AG04450 (cell line): ENCODE measurements at regions not wholly inside any gene's neighbourhood (a gene's known extent, or its start where the extent isn't known, plus 50 kb on each side); places are given as distances from the start of the nearest gene placed in this dataset.

Experiments
- CTCF ChIA-PET: fragments of 300-600, 350-600 bp; formaldehyde crosslinking; extraction: SDS; loops from one replicate; lab custom pipeline; 2022; ENCODE audit warnings: antibody characterized with exemption, inconsistent platforms; lab: Charles Lee
- POLR2A ChIA-PET: fragments of 350-600 bp; formaldehyde crosslinking; extraction: SDS; loops from one replicate; lab custom pipeline; 2021; ENCODE audit warnings: antibody characterized with exemption, inconsistent platforms; lab: Yijun Ruan, JAX
- DNase-seq: peaks from one replicate; pipeline ENCODE4 v3.0.0-alpha.2; 2011; ENCODE audit warnings: low read depth, low spot score
- H3K27ac ChIP-seq: one replicate; pipeline ENCODE4 v1.5.1; 2012; ENCODE audit warnings: low read depth, low read length, control low read depth
- H3K27me3 ChIP-seq: one replicate; pipeline ENCODE4 v1.6.0; 2012; ENCODE audit warnings: low read length; ENCODE audit not compliant: control insufficient read depth, insufficient read depth
- H3K4me3 ChIP-seq: 2 replicates; pipeline ENCODE4 v1.5.1; 2011; ENCODE audit warnings: mild to moderate bottlenecking, low read depth, low read length, control low read depth
- H3K9me3 ChIP-seq: 2 replicates; pipeline ENCODE4 v1.5.1; 2012; ENCODE audit warnings: low read length; ENCODE audit not compliant: control insufficient read depth, insufficient read depth
- CTCF ChIP-seq: IDR thresholded peaks from 2 replicates; pipeline ENCODE4 v1.5.1; 2011; ENCODE audit warnings: low read depth, low read length, control low read depth, inconsistent platforms

GRCh38 chr1:14220811-14221210, 377.7 kb upstream of the KAZN start:
- no peak for DNase-seq
- H3K27ac ChIP-seq: no peak overlapping the region
- H3K4me3 ChIP-seq: no peak overlapping the region
- H3K27me3 ChIP-seq: no peaks in the 10 kb centered on the region
- H3K9me3 ChIP-seq: no peaks in the 10 kb centered on the region; the same call in 1 of the 2 replicates
- POLR2A ChIA-PET: no interaction called here
- TF ChIP-seq CTCF: no peak
- CTCF ChIA-PET: no interaction called here

GRCh38 chr1:14222086-14222485, 376.4 kb upstream of the KAZN start:
- Histone ChIP-seq H3K27ac (no peak overlapping the region), H3K9me3 (no peaks in the 10 kb centered on the region; the same call in 1 of the 2 replicates), H3K4me3 (no peak overlapping the region), H3K27me3 (no peaks in the 10 kb centered on the region)
- ChIA-PET POLR2A (no interaction called here), CTCF (no interaction called here)
- DNase-seq: no peak
- TF ChIP-seq CTCF: no peak

DNA sequence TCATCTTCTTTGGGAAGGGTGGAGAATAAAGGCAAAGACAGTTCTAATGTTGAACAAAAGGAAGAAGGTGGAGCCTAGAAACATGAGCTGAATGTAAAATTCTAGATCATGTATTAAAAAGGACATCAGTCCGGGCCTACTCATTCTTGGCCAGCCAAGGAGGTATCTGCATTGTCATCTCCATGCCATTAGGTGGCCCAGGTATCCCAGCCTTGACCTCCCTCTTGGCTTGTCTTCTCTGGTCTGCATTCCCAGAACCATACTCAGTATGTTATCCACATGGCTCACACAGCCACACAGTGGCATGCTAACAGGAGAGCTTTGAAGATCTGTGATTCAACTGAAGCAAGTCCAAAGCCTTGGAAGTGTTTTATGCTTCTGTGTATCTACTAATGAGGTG, 369.8 kb upstream of the KAZN start:
- CTCF ChIA-PET: no interaction called here

GRCh38 chr1:14233510-14233909, 365.0 kb upstream of the KAZN start:
- POLR2A ChIA-PET: no interaction called here
- no peak for TF ChIP-seq CTCF
- H3K4me3 ChIP-seq: no peak overlapping the region
- H3K27ac ChIP-seq: no peak overlapping the region
- CTCF ChIA-PET: no interaction called here
- DNase-seq: no peak
- no peaks in the 10 kb centered on the region for H3K27me3 ChIP-seq
- peaks cover 5% of the 10 kb centered on the region; the same call in 1 of the 2 replicates for H3K9me3 ChIP-seq

More for the DNA sequence above, 369.8 kb upstream of the KAZN start:
- peak overlapping the region; percentile 11 for H3K27ac ChIP-seq
- POLR2A ChIA-PET: no interaction called here
- no peak for DNase-seq
- no peaks in the 10 kb centered on the region for H3K27me3 ChIP-seq
- H3K9me3 ChIP-seq: peaks cover 8% of the 10 kb centered on the region; the same call in 1 of the 2 replicates
- no peak for TF ChIP-seq CTCF
- no peak overlapping the region for H3K4me3 ChIP-seq

- DNase-seq: no peak
- H3K27ac ChIP-seq: no peak overlapping the region
- ChIA-PET CTCF (no interaction called here), POLR2A (no interaction called here)
- no peak overlapping the region for H3K4me3 ChIP-seq
- H3K27me3 ChIP-seq: no peaks in the 10 kb centered on the region
- peaks cover 7% of the 10 kb centered on the region; the same call in 1 of the 2 replicates for H3K9me3 ChIP-seq
- TF ChIP-seq CTCF: no peak
Observed at GRCh38 chr1:14236097-14236496, 362.4 kb upstream of the KAZN start.
